GM10248 (cell line): ENCODE measurements at regions not wholly inside any gene's neighbourhood (a gene's known extent, or its start where the extent isn't known, plus 50 kb on each side); places are given as distances from the start of the nearest gene placed in this dataset.
"Not testable (repeated sequence)": the region's sequence is repeated elsewhere in the genome, so short reads cannot be mapped to it uniquely, and the experiment has no call there.

Source experiments
- CTCF ChIA-PET: fragments of 300-600 bp; sonication (Branson Sonifier 250); formaldehyde crosslinking; extraction: SDS; loops from one replicate; lab custom pipeline; 2021; ENCODE audit warnings: antibody characterized with exemption; lab: Yijun Ruan, JAX
- POLR2A ChIA-PET: fragments of 350-650 bp; sonication (Branson Sonifier 250); formaldehyde crosslinking; extraction: SDS; loops from one replicate; lab custom pipeline; 2020; ENCODE audit warnings: antibody characterized with exemption; lab: Yijun Ruan, JAX
- DNase-seq: peaks from one replicate; pipeline ENCODE4 v3.0.0; 2012; ENCODE audit errors: extremely low spot score
- CTCF ChIP-seq: IDR thresholded peaks from 2 replicates; pipeline ENCODE4 v1.5.1; 2012; ENCODE audit warnings: mild to moderate bottlenecking, low read depth; ENCODE audit errors: extremely low read depth, missing control alignments, control extremely low read depth

- ChIA-PET POLR2A (no interaction called here), CTCF (interaction anchor here (1.4 kb wide), 1 partner anchor 17 kb away, joined by 5 read pairs; no protein-coding TSS in a partner anchor)
- no peak for TF ChIP-seq CTCF
- no peak for DNase-seq
Measured at GRCh38 chr2:150060341-150060740, 427.1 kb downstream of the RND3 start.

GRCh38 chr2:150059676-150060075 is 427.8 kb downstream of the RND3 start:
- DNase-seq, POLR2A ChIA-PET: not testable (repeated sequence)
- CTCF ChIA-PET = interaction anchor here (1.0 kb wide), 1 partner anchor 38 kb away, joined by 3 read pairs; no protein-coding TSS in a partner anchor

- POLR2A ChIA-PET = no interaction called here
- CTCF ChIA-PET = no interaction called here
- TF ChIP-seq CTCF = no peak
- no peak for DNase-seq
Measured at GRCh38 chr2:150052457-150052856, 435.0 kb downstream of the RND3 start.

- DNase-seq = no peak
- CTCF ChIA-PET = no interaction called here
- POLR2A ChIA-PET = no interaction called here
Measured at GRCh38 chr2:150051004-150051403, 436.5 kb downstream of the RND3 start.

GRCh38 chr2:150050036-150050435 is 437.4 kb downstream of the RND3 start:
- DNase-seq = no peak
- no peak for TF ChIP-seq CTCF
- POLR2A ChIA-PET = no interaction called here
- CTCF ChIA-PET = no interaction called here

More at GRCh38 chr2:150051004-150051403, 436.5 kb downstream of the RND3 start:
- no peak for TF ChIP-seq CTCF

- CTCF ChIA-PET = interaction anchor here (1.1 to 1.4 kb wide), 2 partner anchors 11 to 14 kb away, joined by 3 to 4 read pairs; no protein-coding TSS in a partner anchor
- POLR2A ChIA-PET = no interaction called here
- no peak for TF ChIP-seq CTCF
- no peak for DNase-seq
Measured at GRCh38 chr2:150047620-150048222, 439.7 kb downstream of the RND3 start.

GRCh38 chr2:150046810-150047209 is 440.7 kb downstream of the RND3 start:
- CTCF ChIA-PET = no interaction called here
- DNase-seq = no peak
- TF ChIP-seq CTCF = no peak
- POLR2A ChIA-PET = no interaction called here
